Neural crest cell (in vitro differentiated cells): ENCODE measurements at regions not wholly inside any gene's neighbourhood (a gene's known extent, or its start where the extent isn't known, plus 50 kb on each side); places are given as distances from the start of the nearest gene placed in this dataset.
"Not testable (repeated sequence)": the region's sequence is repeated elsewhere in the genome, so short reads cannot be mapped to it uniquely, and the experiment has no call there.

Experiments
- DNase-seq: peaks from one replicate; pipeline ENCODE4 v3.0.0; 2021; ENCODE audit warnings: low read depth, mixed read lengths, low spot score
- H3K27ac Mint-ChIP-seq: one replicate; pipeline ENCODE4 v1.8.0; 2021; ENCODE audit warnings: mild to moderate bottlenecking, mixed read lengths; ENCODE audit not compliant: unreplicated experiment
- H3K27me3 Mint-ChIP-seq: 2 replicates; pipeline ENCODE4 v1.8.0; 2021; ENCODE audit warnings: low read depth, mild to moderate bottlenecking, mixed read lengths
- H3K36me3 Mint-ChIP-seq: 2 replicates; pipeline ENCODE4 v1.8.0; 2021; ENCODE audit warnings: low read depth, mild to moderate bottlenecking, mixed read lengths
- H3K4me1 Mint-ChIP-seq: 2 replicates; pipeline ENCODE4 v1.8.0; 2021; ENCODE audit warnings: mixed read lengths
- H3K4me3 Mint-ChIP-seq: one replicate; pipeline ENCODE4 v1.8.0; 2021; ENCODE audit warnings: mild to moderate bottlenecking, mixed read lengths
- H3K9me3 Mint-ChIP-seq: 2 replicates; pipeline ENCODE4 v1.8.0; 2021; ENCODE audit warnings: mixed read lengths
- TF ChIP-seq, protein P1 (sequence below): fragments of 200-600 bp; sonication (generic); conservative IDR thresholded peaks from 2 replicates; pipeline ENCODE4 v1.5.0; 2021; ENCODE audit warnings: antibody characterized with exemption, mild to moderate bottlenecking

DNA sequence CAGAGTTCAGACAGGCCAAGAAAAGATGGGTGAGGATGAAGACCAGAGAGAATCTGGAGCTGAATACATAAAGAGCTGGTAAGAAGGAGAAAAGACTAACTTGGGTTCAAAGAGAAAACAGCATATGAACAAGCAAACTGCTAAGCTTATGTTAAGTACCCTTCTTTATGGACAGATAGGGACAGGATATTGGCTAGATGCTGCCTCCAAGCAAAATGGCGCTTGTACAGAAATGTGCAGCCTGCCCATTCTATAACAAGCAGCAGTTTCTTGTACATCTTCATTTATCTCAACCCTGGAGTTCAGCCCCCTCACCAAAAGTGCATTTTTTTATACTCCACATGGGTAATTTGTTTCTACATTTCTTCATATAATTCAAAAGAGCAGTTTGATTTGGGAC, 184.5 kb downstream of the RMST start:
- peaks cover 2% of the 10 kb centered on the region for H3K9me3 Mint-ChIP-seq
- no peaks in the 10 kb centered on the region for H3K4me1 Mint-ChIP-seq
- no peak overlapping the region for H3K4me3 Mint-ChIP-seq
- TF ChIP-seq, protein P1, sequence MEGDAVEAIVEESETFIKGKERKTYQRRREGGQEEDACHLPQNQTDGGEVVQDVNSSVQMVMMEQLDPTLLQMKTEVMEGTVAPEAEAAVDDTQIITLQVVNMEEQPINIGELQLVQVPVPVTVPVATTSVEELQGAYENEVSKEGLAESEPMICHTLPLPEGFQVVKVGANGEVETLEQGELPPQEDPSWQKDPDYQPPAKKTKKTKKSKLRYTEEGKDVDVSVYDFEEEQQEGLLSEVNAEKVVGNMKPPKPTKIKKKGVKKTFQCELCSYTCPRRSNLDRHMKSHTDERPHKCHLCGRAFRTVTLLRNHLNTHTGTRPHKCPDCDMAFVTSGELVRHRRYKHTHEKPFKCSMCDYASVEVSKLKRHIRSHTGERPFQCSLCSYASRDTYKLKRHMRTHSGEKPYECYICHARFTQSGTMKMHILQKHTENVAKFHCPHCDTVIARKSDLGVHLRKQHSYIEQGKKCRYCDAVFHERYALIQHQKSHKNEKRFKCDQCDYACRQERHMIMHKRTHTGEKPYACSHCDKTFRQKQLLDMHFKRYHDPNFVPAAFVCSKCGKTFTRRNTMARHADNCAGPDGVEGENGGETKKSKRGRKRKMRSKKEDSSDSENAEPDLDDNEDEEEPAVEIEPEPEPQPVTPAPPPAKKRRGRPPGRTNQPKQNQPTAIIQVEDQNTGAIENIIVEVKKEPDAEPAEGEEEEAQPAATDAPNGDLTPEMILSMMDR, result no peak
- H3K27me3 Mint-ChIP-seq, result no peaks in the 10 kb centered on the region
- no peak for DNase-seq
- H3K36me3 Mint-ChIP-seq, result no peaks in the 10 kb centered on the region
- no peak overlapping the region for H3K27ac Mint-ChIP-seq

DNA sequence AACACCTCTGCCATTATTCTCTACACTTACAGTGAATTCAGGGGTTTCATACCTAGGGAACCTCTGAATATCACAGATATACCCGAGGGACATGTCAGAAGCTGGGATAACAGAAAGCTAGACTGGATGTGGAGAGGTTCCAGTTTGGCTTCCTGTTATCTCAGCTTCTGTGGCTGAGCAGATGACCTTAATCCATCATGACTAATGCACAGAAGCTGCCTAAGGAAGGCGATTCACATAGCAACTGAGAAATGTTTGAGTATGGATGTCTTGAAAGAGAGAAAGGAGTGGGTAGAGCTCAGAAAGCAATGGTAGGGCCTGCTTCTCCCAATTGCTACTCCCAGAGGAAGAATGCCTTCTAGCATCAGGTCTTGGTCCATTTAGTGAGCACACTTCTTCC, 187.6 kb downstream of the RMST start:
- Mint-ChIP-seq H3K36me3 (no peaks in the 10 kb centered on the region), H3K27me3 (no peaks in the 10 kb centered on the region), H3K9me3 (peaks cover 2% of the 10 kb centered on the region), H3K4me1 (no peaks in the 10 kb centered on the region), H3K27ac (no peak overlapping the region), H3K4me3 (no peak overlapping the region)
- DNase-seq, result no peak
- TF ChIP-seq, protein P1, result no peak

DNA sequence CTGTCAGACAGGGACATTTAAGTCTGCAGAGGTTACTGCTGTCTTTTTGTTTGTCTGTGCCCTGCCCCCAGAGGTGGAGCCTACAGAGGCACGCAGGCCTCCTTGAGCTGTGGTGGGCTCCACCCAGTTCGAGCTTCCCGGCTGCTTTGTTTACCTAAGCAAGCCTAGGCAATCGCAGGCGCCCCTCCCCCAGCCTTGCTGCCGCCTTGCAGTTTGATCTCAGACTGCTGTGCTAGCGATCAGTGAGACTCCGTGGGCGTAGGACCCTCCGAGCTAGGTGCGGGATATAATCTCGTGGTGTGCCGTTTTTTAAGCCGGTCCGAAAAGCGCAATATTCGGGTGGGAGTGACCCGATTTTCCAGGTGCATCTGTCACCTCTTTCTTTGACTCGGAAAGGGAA, 193.9 kb downstream of the RMST start:
- H3K4me3 Mint-ChIP-seq, H3K4me1 Mint-ChIP-seq, H3K27ac Mint-ChIP-seq, H3K36me3 Mint-ChIP-seq, H3K9me3 Mint-ChIP-seq, H3K27me3 Mint-ChIP-seq, DNase-seq: not testable (repeated sequence)

DNA sequence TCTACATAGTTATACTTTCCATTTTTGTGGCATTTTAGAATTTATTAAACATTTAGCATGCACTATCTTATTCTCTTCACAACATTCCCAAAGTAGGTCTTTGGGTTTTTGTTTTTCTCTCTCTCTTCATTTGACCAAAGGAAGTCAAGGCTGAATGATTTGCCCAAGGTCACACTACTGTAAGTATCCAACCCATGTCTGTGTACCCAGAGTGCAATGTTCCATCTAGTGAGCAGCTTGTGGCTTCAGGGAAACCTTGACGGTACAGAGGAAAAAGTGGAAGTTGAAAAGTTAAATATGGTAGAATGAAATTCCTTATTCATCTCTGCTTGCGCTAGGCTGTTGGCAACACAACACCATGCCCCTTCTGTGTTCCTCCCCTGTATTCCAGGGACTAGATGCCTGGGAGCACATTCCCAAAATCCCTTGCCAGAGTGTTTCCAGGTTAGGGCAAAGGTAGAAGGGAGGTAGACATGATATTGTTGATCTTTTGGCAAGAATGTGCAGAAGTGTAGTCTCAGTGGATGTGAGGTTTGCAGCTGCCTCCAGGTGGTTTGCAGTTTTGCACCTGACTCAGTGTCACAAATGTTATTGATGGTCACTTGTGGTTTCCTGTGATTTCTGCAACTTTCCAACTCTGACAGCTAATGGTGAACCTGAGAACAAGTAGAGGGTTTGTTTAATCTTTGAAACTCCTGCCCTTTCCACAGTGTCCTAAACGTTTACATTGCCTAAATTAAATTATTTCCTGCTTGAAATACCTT, 196.7 kb downstream of the RMST start:
- TF ChIP-seq, protein P1, result no peak
- H3K9me3 Mint-ChIP-seq, result peaks cover 10% of the 10 kb centered on the region
- DNase-seq, result no peak
- H3K4me3 Mint-ChIP-seq, result no peak overlapping the region
- H3K27ac Mint-ChIP-seq, result no peak overlapping the region
- H3K27me3 Mint-ChIP-seq, result no peaks in the 10 kb centered on the region
- H3K36me3 Mint-ChIP-seq, result no peaks in the 10 kb centered on the region
- no peaks in the 10 kb centered on the region for H3K4me1 Mint-ChIP-seq

DNA sequence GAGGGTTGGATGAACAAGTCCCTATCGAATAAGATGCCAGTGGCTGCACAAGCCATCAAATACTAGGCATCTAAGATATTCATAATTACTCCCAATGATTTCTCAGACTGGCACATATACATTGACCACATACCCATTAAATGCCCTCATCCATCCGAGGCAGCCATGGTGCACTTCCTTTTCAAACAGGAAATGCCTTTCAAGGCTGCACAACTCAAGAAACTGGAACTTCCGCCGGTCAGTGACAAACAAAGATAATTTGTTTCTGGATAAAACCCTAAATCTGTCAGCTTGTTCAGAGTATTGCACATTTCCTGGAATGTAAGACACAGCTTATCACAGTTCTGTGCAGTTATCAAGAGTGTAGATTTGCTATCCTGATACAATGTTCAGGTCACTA, 203.7 kb downstream of the RMST start:
- DNase-seq, result no peak
- peaks cover 3% of the 10 kb centered on the region for H3K36me3 Mint-ChIP-seq
- no peak overlapping the region for H3K27ac Mint-ChIP-seq
- no peaks in the 10 kb centered on the region for H3K4me1 Mint-ChIP-seq
- H3K9me3 Mint-ChIP-seq, result peaks cover 11% of the 10 kb centered on the region
- no peak overlapping the region for H3K4me3 Mint-ChIP-seq
- TF ChIP-seq, protein P1, result no peak
- H3K27me3 Mint-ChIP-seq, result no peaks in the 10 kb centered on the region

DNA sequence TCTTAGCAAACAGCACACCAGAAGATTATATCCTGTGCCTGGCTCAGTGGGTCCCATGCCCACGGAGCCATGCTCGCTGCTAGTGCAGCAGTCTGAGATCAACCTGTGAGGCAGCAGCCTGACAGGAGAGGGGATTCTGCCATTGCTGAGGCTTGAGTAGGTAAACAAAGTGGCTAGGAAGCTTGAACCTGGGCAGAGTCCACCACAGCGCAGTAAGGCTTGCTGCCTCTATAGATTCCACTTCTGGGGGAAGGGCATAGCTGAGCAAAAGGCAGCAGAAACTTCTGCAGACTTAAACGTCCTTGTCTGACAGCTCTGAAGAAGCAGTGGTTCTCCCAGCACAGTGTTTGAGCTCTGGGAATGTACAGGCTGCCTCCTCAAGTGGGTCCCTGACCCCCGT, 210.3 kb downstream of the RMST start:
- H3K27ac Mint-ChIP-seq, result no peak overlapping the region
- H3K36me3 Mint-ChIP-seq, result peaks cover 3% of the 10 kb centered on the region
- peaks cover 10% of the 10 kb centered on the region for H3K9me3 Mint-ChIP-seq
- H3K4me3 Mint-ChIP-seq, result no peak overlapping the region
- H3K4me1 Mint-ChIP-seq, result no peaks in the 10 kb centered on the region
- DNase-seq, result no peak
- TF ChIP-seq, protein P1, result no peak
- peaks cover 2% of the 10 kb centered on the region for H3K27me3 Mint-ChIP-seq
